GM18499 (cell line): ENCODE measurements at regions not wholly inside any gene's neighbourhood (a gene's known extent, or its start where the extent isn't known, plus 50 kb on each side); places are given as distances from the start of the nearest gene placed in this dataset.
"Not testable (repeated sequence)": the region's sequence is repeated elsewhere in the genome, so short reads cannot be mapped to it uniquely, and the experiment has no call there.

Experiments
- ATAC-seq: cut with Tn5 transposase; IDR thresholded peaks from one replicate; pipeline ENCODE4 v1.9.1; 2021; ENCODE audit warnings: moderate number of reproducible peaks; ENCODE audit not compliant: insufficient read depth, unreplicated experiment

GRCh38 chrX:96483647-96484160, 200.9 kb upstream of the DIAPH2 start:
- ATAC-seq, result no peak

GRCh38 chrX:96486687-96487086, 198.0 kb upstream of the DIAPH2 start:
- not testable (repeated sequence) for ATAC-seq

GRCh38 chrX:96502507-96502906, 182.1 kb upstream of the DIAPH2 start:
- ATAC-seq, result no peak

- not testable (repeated sequence) for ATAC-seq
Measured at GRCh38 chrX:96529386-96529785, 155.3 kb upstream of the DIAPH2 start.

GRCh38 chrX:96538104-96538725, 146.4 kb upstream of the DIAPH2 start:
- no peak for ATAC-seq

GRCh38 chrX:96540111-96540631, 144.5 kb upstream of the DIAPH2 start:
- ATAC-seq, result peak; percentile 63

- not testable (repeated sequence) for ATAC-seq
Measured at GRCh38 chrX:96546281-96546680, 138.4 kb upstream of the DIAPH2 start.

GRCh38 chrX:96551322-96551872, 133.2 kb upstream of the DIAPH2 start:
- no peak for ATAC-seq

GRCh38 chrX:96556886-96557285, 127.8 kb upstream of the DIAPH2 start:
- no peak for ATAC-seq

GRCh38 chrX:96561129-96561528, 123.5 kb upstream of the DIAPH2 start:
- ATAC-seq, result not testable (repeated sequence)

GRCh38 chrX:96563646-96564045, 121.0 kb upstream of the DIAPH2 start:
- ATAC-seq, result no peak

- no peak for ATAC-seq
Measured at GRCh38 chrX:96564595-96564994, 120.0 kb upstream of the DIAPH2 start.

GRCh38 chrX:96566878-96567277, 117.8 kb upstream of the DIAPH2 start:
- no peak for ATAC-seq

GRCh38 chrX:96568071-96568470, 116.6 kb upstream of the DIAPH2 start:
- ATAC-seq, result no peak

GRCh38 chrX:96569034-96569433, 115.6 kb upstream of the DIAPH2 start:
- no peak for ATAC-seq

GRCh38 chrX:96575011-96575410, 109.6 kb upstream of the DIAPH2 start:
- no peak for ATAC-seq

- no peak for ATAC-seq
Measured at GRCh38 chrX:96576368-96576767, 108.3 kb upstream of the DIAPH2 start.

GRCh38 chrX:96578781-96579180, 105.9 kb upstream of the DIAPH2 start:
- no peak for ATAC-seq

- ATAC-seq, result no peak
Measured at GRCh38 chrX:96579252-96579651, 105.4 kb upstream of the DIAPH2 start.

- ATAC-seq, result no peak
Measured at GRCh38 chrX:96590403-96590802, 94.2 kb upstream of the DIAPH2 start.

- no peak for ATAC-seq
Measured at GRCh38 chrX:96591421-96591820, 93.2 kb upstream of the DIAPH2 start.

- ATAC-seq, result not testable (repeated sequence)
Measured at GRCh38 chrX:96597847-96598246, 86.8 kb upstream of the DIAPH2 start.
